Lung (tissue), 11 donors: ENCODE measurements at regions not wholly inside any gene's neighbourhood (a gene's known extent, or its start where the extent isn't known, plus 50 kb on each side); places are given as distances from the start of the nearest gene placed in this dataset.

Experiments used
- ATAC-seq: fragments of 200-7000 bp; cut with Tn5 transposase; one replicate; pipeline ENCODE4 v1.9.1; 2020; ENCODE audit warnings: moderate number of reproducible peaks; ENCODE audit not compliant: insufficient read depth, low FRiP score
- DNase-seq, 3 donors: peaks; one replicate each; pipeline ENCODE4 v3.0.0-alpha.2; 2013 to 2017
- H3K27ac ChIP-seq, 2 donors: one replicate each; pipeline ENCODE4 v1.5.1; 2013; ENCODE audit warnings: mild to moderate bottlenecking in 2 of 2, moderate library complexity in 2 of 2, control low read depth in 1 of 2, inconsistent platforms in 1 of 2, low read depth in 1 of 2, low read length in 1 of 2
- H3K27me3 ChIP-seq, 3 donors: one replicate each; pipeline ENCODE4 v1.5.1; 2013; ENCODE audit warnings: low read length in 2 of 3; ENCODE audit not compliant: control insufficient read depth in 3 of 3, insufficient read depth in 3 of 3
- H3K36me3 ChIP-seq, 4 donors: one replicate each; pipeline ENCODE4 v1.5.1; 2013; ENCODE audit warnings: low read length in 4 of 4, mild to moderate bottlenecking in 1 of 4, moderate library complexity in 1 of 4; ENCODE audit not compliant: control insufficient read depth in 4 of 4, insufficient read depth in 4 of 4
- H3K4me1 ChIP-seq, 5 donors: one replicate each; pipeline ENCODE4 v1.5.1; 2013; ENCODE audit warnings: low read length in 5 of 5, mild to moderate bottlenecking in 2 of 5, moderate library complexity in 1 of 5; ENCODE audit not compliant: control insufficient read depth in 5 of 5, insufficient read depth in 5 of 5
- H3K4me3 ChIP-seq: one replicate; pipeline ENCODE4 v1.5.1; 2013; ENCODE audit warnings: mild to moderate bottlenecking, control low read depth, moderate library complexity
- H3K9ac ChIP-seq, 2 donors: one replicate each; pipeline ENCODE4 v1.5.1; 2013; ENCODE audit warnings: low read length in 2 of 2, control low read depth in 1 of 2; ENCODE audit not compliant: insufficient read depth in 1 of 2
- H3K9me3 ChIP-seq, 4 donors: one replicate each; pipeline ENCODE4 v1.5.1; 2013; ENCODE audit warnings: low read length in 3 of 4, mild to moderate bottlenecking in 1 of 4, moderate library complexity in 1 of 4; ENCODE audit not compliant: control insufficient read depth in 4 of 4, insufficient read depth in 3 of 4
- WGBS, 2 donors: extraction: QIAGEN DNeasy Blood & Tissue Kit; methylation state at CpG; one replicate each; pipeline ENCODE4 v1.1.7; 2013; 5-methylcytosine and 5-hydroxymethylcytosine counted together
- TF ChIP-seq, protein P1 (sequence below): IDR thresholded peaks from 2 replicates; pipeline ENCODE4 v1.5.1; 2012; ENCODE audit warnings: mild to moderate bottlenecking; ENCODE audit errors: control extremely low read depth, extremely low read depth
- donor health status: control.
- donor health status: control.
- donor health status: Bipolar disorder and iron deficiency.
- donor health status: healthy.
- donor health status: DM: yes; HTN: yes; CAD: no.

DNA sequence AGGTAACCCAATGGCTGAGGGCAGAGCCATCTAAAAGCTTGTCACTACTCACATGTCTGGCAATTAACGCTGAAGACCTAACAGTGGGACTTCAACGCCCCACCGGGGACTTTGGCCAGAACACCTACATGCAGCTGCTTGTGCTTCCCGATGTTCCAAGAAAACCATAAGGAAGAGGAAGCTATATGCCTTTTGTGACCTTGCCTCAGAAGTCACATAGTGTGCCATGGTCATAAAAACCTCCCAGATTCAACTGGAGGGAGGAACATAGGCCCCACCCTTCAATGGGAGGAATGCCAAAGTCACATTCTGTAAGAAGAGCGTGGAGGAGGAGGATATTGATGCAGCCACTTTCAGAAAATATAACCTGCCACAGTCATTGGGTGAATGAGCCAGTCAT, 147.8 kb upstream of the MAGI3 start:
- Histone ChIP-seq H3K4me3 (no peak overlapping the region), H3K9me3 (no peaks in the 10 kb centered on the region), H3K4me1 (no peaks in the 10 kb centered on the region), H3K36me3 (no peaks in the 10 kb centered on the region), H3K27me3 (no peaks in the 10 kb centered on the region), H3K9ac (no peak overlapping the region), H3K27ac (no peak overlapping the region)
- ATAC-seq (no peak), DNase-seq (no peak)
- WGBS, 2 donors: 74 to 88% methylated on average over 5 of the region's 5 CpGs
- TF ChIP-seq, protein P1, sequence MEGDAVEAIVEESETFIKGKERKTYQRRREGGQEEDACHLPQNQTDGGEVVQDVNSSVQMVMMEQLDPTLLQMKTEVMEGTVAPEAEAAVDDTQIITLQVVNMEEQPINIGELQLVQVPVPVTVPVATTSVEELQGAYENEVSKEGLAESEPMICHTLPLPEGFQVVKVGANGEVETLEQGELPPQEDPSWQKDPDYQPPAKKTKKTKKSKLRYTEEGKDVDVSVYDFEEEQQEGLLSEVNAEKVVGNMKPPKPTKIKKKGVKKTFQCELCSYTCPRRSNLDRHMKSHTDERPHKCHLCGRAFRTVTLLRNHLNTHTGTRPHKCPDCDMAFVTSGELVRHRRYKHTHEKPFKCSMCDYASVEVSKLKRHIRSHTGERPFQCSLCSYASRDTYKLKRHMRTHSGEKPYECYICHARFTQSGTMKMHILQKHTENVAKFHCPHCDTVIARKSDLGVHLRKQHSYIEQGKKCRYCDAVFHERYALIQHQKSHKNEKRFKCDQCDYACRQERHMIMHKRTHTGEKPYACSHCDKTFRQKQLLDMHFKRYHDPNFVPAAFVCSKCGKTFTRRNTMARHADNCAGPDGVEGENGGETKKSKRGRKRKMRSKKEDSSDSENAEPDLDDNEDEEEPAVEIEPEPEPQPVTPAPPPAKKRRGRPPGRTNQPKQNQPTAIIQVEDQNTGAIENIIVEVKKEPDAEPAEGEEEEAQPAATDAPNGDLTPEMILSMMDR: no peak

DNA sequence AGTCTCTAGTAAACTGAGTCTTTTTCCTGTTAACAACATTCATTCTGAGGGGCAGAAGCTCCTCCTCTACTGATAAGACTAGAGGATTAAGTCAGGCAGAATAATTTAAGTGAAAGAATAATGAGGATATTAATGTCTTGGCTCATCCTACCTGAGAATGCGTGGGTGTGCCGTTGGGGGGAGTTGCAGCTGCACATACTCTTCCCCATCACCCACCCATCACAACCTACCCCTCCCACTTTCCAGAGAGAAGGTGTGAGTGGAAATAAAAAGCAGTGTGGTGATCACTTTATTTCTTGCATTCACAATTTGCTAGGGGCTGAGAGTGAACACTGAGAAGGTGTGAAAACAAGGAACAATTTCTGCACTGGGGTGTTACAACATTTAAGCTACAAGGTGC, 146.8 kb upstream of the MAGI3 start:
- WGBS, 2 donors: 76 to 85% methylated on average over 2 of the region's 2 CpGs
- no peaks in the 10 kb centered on the region for H3K36me3 ChIP-seq
- no peaks in the 10 kb centered on the region for H3K9me3 ChIP-seq
- H3K9ac ChIP-seq: no peak overlapping the region
- no peak for ATAC-seq
- no peak overlapping the region for H3K4me3 ChIP-seq
- DNase-seq: no peak
- no peaks in the 10 kb centered on the region for H3K27me3 ChIP-seq
- no peak overlapping the region for H3K27ac ChIP-seq
- H3K4me1 ChIP-seq: no peaks in the 10 kb centered on the region
- TF ChIP-seq, protein P1: no peak

DNA sequence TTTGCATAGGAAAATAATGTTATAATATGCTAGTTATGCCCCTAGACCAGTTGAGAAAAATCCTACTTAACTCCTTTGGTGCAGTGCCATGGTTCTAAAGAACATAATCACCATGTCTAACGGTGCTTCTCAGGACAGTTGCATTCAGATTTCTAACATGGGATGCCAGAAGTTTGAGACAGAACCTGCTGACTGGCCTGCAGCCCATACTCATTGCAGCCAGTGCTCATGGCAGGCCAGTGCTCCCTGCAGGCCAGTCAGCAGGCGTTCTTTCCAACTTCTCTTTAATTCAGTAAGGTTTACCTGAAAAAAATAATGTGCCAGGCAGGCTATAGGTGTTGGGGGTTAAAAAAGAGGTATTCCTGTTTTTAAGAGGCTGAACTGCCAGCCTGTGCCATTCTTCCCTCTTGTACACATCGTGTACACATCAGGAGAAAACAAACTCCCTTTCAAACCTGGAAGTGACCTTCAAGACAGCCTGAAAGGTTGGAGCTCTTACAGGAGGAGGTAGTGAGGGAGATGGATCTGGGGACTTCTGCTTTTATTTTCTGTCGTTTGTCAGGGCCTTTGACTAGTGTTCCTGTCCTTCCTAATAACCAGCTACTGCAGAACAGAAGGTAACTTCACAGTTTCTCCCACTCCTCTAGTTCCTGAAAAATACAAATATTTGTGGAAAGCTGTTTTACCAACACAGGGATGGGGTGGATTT, 146.0 kb upstream of the MAGI3 start:
- ATAC-seq (no peak), DNase-seq (no peak)
- Histone ChIP-seq H3K4me3 (no peak overlapping the region), H3K9me3 (no peaks in the 10 kb centered on the region), H3K4me1 (no peaks in the 10 kb centered on the region), H3K27ac (no peak overlapping the region), H3K9ac (no peak overlapping the region), H3K27me3 (no peaks in the 10 kb centered on the region), H3K36me3 (no peaks in the 10 kb centered on the region)
- WGBS, 2 donors: 53 to 55% methylated on average over 4 of the region's 4 CpGs
- TF ChIP-seq, protein P1: no peak

DNA sequence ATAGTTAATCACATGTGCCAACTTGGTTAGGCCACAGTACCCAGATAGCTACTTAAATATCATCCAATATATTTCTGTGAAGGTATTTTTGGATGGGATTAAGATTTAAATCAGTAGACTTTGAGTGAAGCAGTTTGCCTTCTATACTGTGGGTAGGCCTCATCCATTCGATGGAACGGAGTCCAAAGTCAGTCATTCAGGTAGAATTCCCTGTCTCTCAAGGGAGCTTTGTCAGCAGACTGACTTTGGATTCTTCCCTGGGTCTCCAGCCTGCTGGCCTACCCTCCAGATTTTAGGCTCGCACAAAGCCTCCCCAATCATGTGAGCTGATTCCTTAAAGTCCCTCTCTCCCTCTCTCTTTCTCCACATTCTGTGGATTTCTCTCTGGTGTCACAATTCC, 145.1 kb upstream of the MAGI3 start:
- no peaks in the 10 kb centered on the region for H3K36me3 ChIP-seq
- DNase-seq: no peak
- no peak for ATAC-seq
- no peak overlapping the region for H3K27ac ChIP-seq
- H3K9me3 ChIP-seq: no peaks in the 10 kb centered on the region
- 93 to 100% methylated on average over 3 of the region's 3 CpGs for WGBS, 2 donors
- TF ChIP-seq, protein P1: no peak
- no peaks in the 10 kb centered on the region for H3K4me1 ChIP-seq
- H3K27me3 ChIP-seq: no peaks in the 10 kb centered on the region
- no peak overlapping the region for H3K9ac ChIP-seq
- no peak overlapping the region for H3K4me3 ChIP-seq
